ENCODE measurements at regions not wholly inside any gene's neighbourhood (a gene's known extent, or its start where the extent isn't known, plus 50 kb on each side); places are given as distances from the start of the nearest gene placed in this dataset.

- POLR2A ChIA-PET = no interaction called here
- no peaks in the 10 kb centered on the region for H3K4me1 ChIP-seq (ENCODE audit: control insufficient read depth in 1 of 2, insufficient read depth in 2 of 2, low read depth in 1 of 2, low read length in 1 of 2)
- no peak overlapping the region for H2AFZ ChIP-seq (ENCODE audit: low read depth)
- DNase-seq = no peak
- H3F3A ChIP-seq (replicated peaks; ENCODE audit: insufficient read depth) = no peaks in the 10 kb centered on the region
- H3K9me2 ChIP-seq = no peaks in the 10 kb centered on the region
- no peaks in the 10 kb centered on the region for H3K27me3 ChIP-seq (ENCODE audit: insufficient read depth)
- no peaks in the 10 kb centered on the region for H4K20me1 ChIP-seq (ENCODE audit: insufficient read depth)
- TF ChIP-seq EZH2phosphoT487 (IDR thresholded peaks at IDR 0.05; ENCODE audit: borderline replicate concordance, low read depth) (no peak), GABPA (IDR thresholded peaks at IDR 0.05; ENCODE audit: low read depth) (no peak), GATA2 (CRISPR knock-in tag; IDR thresholded peaks at IDR 0.05) (no peak), MXI1 (IDR thresholded peaks at IDR 0.05; ENCODE audit: low read depth, low read length) (no peak), SIN3A (IDR thresholded peaks at IDR 0.05; ENCODE audit: borderline replicate concordance, low read depth, low read length) (no peak), USF2 (IDR thresholded peaks at IDR 0.05; ENCODE audit: borderline replicate concordance, low read depth, low read length) (no peak), TEAD4 (IDR thresholded peaks at IDR 0.05; ENCODE audit: borderline replicate concordance, insufficient read depth) (no peak)
- TF ChIP-seq, protein P1, sequence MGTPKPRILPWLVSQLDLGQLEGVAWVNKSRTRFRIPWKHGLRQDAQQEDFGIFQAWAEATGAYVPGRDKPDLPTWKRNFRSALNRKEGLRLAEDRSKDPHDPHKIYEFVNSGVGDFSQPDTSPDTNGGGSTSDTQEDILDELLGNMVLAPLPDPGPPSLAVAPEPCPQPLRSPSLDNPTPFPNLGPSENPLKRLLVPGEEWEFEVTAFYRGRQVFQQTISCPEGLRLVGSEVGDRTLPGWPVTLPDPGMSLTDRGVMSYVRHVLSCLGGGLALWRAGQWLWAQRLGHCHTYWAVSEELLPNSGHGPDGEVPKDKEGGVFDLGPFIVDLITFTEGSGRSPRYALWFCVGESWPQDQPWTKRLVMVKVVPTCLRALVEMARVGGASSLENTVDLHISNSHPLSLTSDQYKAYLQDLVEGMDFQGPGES (IDR thresholded peaks at IDR 0.05; ENCODE audit: low read depth, low read length) = no peak
- TF ChIP-seq, protein P2, sequence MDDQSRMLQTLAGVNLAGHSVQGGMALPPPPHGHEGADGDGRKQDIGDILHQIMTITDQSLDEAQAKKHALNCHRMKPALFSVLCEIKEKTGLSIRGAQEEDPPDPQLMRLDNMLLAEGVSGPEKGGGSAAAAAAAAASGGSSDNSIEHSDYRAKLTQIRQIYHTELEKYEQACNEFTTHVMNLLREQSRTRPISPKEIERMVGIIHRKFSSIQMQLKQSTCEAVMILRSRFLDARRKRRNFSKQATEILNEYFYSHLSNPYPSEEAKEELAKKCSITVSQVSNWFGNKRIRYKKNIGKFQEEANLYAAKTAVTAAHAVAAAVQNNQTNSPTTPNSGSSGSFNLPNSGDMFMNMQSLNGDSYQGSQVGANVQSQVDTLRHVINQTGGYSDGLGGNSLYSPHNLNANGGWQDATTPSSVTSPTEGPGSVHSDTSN (IDR thresholded peaks at IDR 0.05) = no peak
- TF ChIP-seq, protein P3, sequence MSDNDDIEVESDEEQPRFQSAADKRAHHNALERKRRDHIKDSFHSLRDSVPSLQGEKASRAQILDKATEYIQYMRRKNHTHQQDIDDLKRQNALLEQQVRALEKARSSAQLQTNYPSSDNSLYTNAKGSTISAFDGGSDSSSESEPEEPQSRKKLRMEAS (IDR thresholded peaks at IDR 0.05; ENCODE audit: low read depth) = no peak
- H3K4me3 ChIP-seq (ENCODE audit: low read depth in 2 of 2, low read length in 1 of 2) = no peak overlapping the region
- no peaks in the 10 kb centered on the region for H3K79me2 ChIP-seq (ENCODE audit: insufficient read depth)
- no peak overlapping the region for H3K4me2 ChIP-seq
- no peaks in the 10 kb centered on the region for H3K36me3 ChIP-seq (replicated peaks in 1 of 2; ENCODE audit: control insufficient read depth in 1 of 2, insufficient read depth in 2 of 2, low read length in 1 of 2)
- H3K9me3 ChIP-seq = no peaks in the 10 kb centered on the region
- H3K27ac ChIP-seq (ENCODE audit: low read depth in 2 of 2, low read length in 1 of 2) = no peak overlapping the region
- H3K9ac ChIP-seq = no peak overlapping the region
- CTCF ChIA-PET = interaction anchor here (0.8 kb wide), 1 partner anchor 24 kb away, joined by 3 read pairs; no protein-coding TSS in a partner anchor
These were observed 953.0 kb upstream of the ZWINT start for GRCh38 chr10:57314046-57314445.

- POLR2A ChIA-PET = no interaction called here
- no peaks in the 10 kb centered on the region for H3K9me2 ChIP-seq
- WGBS (ENCODE audit: low lambda C conversion rate) = 14% methylated on average over 3 of the region's 3 CpGs
These were observed 942.5 kb upstream of the ZWINT start for GRCh38 chr10:57303566-57303965.

More at GRCh38 chr10:57303566-57303965, 942.5 kb upstream of the ZWINT start:
- Histone ChIP-seq H3K4me3 (ENCODE audit: low read depth in 2 of 2, low read length in 1 of 2) (no peak overlapping the region), H3K36me3 (replicated peaks in 1 of 2; ENCODE audit: control insufficient read depth in 1 of 2, insufficient read depth in 2 of 2, low read length in 1 of 2) (no peaks in the 10 kb centered on the region), H2AFZ (ENCODE audit: low read depth) (no peak overlapping the region), H3K9me3 (no peaks in the 10 kb centered on the region), H3K79me2 (ENCODE audit: insufficient read depth) (no peaks in the 10 kb centered on the region), H3K9ac (no peak overlapping the region), H3K4me2 (no peak overlapping the region), H3F3A (replicated peaks; ENCODE audit: insufficient read depth) (no peaks in the 10 kb centered on the region), H3K27ac (ENCODE audit: low read depth in 2 of 2, low read length in 1 of 2) (no peak overlapping the region), H3K27me3 (ENCODE audit: insufficient read depth) (no peaks in the 10 kb centered on the region), H4K20me1 (ENCODE audit: insufficient read depth) (no peaks in the 10 kb centered on the region), H3K4me1 (ENCODE audit: control insufficient read depth in 1 of 2, insufficient read depth in 2 of 2, low read depth in 1 of 2, low read length in 1 of 2) (no peaks in the 10 kb centered on the region)
- CTCF ChIA-PET = interaction anchor here (1.1 kb wide), 1 partner anchor 40 kb away, joined by 3 read pairs; no protein-coding TSS in a partner anchor
- no peak for DNase-seq
- TF ChIP-seq ELF1 (IDR thresholded peaks at IDR 0.05) (no peak), FOXM1 (IDR thresholded peaks at IDR 0.05; ENCODE audit: low read depth) (no peak), RFX5 (IDR thresholded peaks at IDR 0.05; ENCODE audit: low read length) (no peak), GATA2 (CRISPR knock-in tag; IDR thresholded peaks at IDR 0.05) (no peak), EP300 (IDR thresholded peaks at IDR 0.05; ENCODE audit: borderline replicate concordance in 1 of 2, low read depth in 1 of 2, low read length in 1 of 2) (no peak), NFIC (IDR thresholded peaks at IDR 0.05; ENCODE audit: borderline replicate concordance) (no peak), MEF2A (IDR thresholded peaks at IDR 0.05; ENCODE audit: borderline replicate concordance, low read depth) (no peak), NRF1 (IDR thresholded peaks at IDR 0.05; ENCODE audit: low read depth, low read length) (no peak), MXI1 (IDR thresholded peaks at IDR 0.05; ENCODE audit: low read depth, low read length) (no peak), YY1 (IDR thresholded peaks at IDR 0.05; ENCODE audit: low read depth) (no peak)
- TF ChIP-seq, protein P4, sequence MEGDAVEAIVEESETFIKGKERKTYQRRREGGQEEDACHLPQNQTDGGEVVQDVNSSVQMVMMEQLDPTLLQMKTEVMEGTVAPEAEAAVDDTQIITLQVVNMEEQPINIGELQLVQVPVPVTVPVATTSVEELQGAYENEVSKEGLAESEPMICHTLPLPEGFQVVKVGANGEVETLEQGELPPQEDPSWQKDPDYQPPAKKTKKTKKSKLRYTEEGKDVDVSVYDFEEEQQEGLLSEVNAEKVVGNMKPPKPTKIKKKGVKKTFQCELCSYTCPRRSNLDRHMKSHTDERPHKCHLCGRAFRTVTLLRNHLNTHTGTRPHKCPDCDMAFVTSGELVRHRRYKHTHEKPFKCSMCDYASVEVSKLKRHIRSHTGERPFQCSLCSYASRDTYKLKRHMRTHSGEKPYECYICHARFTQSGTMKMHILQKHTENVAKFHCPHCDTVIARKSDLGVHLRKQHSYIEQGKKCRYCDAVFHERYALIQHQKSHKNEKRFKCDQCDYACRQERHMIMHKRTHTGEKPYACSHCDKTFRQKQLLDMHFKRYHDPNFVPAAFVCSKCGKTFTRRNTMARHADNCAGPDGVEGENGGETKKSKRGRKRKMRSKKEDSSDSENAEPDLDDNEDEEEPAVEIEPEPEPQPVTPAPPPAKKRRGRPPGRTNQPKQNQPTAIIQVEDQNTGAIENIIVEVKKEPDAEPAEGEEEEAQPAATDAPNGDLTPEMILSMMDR (IDR thresholded peaks at IDR 0.05) = no peak
